ENCODE measurements at regions not wholly inside any gene's neighbourhood (a gene's known extent, or its start where the extent isn't known, plus 50 kb on each side); places are given as distances from the start of the nearest gene placed in this dataset.

DNA sequence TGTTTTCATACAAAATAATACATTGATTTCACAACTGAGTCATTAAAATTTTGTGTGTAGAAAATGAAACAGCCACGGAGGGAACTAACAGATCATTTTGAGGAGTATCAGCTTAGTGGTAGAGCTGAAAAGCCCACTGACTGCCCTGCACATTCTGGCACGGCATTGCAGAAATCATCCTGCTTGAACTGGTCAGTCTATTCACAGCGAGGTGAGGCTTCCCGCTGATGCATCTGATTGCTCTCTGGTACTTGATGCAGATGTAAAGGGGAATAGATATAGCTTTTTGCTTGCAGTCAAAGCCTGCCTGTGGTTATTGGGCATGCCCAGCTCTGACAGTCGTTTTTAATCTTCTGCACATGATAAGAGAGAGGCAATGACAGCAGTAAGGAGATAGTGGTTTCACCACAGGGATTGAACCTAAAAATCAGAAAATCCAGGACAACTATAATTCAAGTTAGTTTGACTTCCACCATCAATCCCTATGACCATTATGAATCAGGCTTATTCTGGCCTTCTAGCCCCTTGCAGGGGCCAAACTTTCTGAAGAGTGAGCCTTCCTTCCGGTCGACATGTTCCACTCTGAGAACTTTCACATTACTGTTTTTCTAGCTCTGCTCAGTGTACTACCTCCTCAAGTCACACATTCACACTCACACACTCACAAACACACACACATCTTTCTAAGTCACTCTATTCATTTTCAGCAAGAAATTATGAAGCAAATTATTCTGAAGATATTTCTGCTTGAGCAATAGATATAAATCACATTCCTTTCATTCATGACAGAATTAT lies 782.8 kb upstream of the NUDT12 start:
- TF ChIP-seq, protein P1, sequence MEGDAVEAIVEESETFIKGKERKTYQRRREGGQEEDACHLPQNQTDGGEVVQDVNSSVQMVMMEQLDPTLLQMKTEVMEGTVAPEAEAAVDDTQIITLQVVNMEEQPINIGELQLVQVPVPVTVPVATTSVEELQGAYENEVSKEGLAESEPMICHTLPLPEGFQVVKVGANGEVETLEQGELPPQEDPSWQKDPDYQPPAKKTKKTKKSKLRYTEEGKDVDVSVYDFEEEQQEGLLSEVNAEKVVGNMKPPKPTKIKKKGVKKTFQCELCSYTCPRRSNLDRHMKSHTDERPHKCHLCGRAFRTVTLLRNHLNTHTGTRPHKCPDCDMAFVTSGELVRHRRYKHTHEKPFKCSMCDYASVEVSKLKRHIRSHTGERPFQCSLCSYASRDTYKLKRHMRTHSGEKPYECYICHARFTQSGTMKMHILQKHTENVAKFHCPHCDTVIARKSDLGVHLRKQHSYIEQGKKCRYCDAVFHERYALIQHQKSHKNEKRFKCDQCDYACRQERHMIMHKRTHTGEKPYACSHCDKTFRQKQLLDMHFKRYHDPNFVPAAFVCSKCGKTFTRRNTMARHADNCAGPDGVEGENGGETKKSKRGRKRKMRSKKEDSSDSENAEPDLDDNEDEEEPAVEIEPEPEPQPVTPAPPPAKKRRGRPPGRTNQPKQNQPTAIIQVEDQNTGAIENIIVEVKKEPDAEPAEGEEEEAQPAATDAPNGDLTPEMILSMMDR (IDR thresholded peaks at IDR 0.05; ENCODE audit: control extremely low read depth, extremely low read depth): no peak
- peak in 2 of 3 donors; percentile 4 to 17 for DNase-seq
- H3K27ac ChIP-seq (ENCODE audit: low read depth in 1 of 2, low read length in 1 of 2): no peak overlapping the region
- peaks cover 0 to 7% (median 0%) of the 10 kb centered on the region in 5 donors for H3K4me1 ChIP-seq (ENCODE audit: control insufficient read depth in 5 of 5, insufficient read depth in 5 of 5, low read length in 5 of 5)
- no peak overlapping the region for H3K9ac ChIP-seq (ENCODE audit: insufficient read depth in 1 of 2, low read length in 2 of 2)
- no peaks in the 10 kb centered on the region for H3K36me3 ChIP-seq (ENCODE audit: control insufficient read depth in 4 of 4, insufficient read depth in 4 of 4, low read length in 4 of 4)
- WGBS, 2 donors: 68 to 72% methylated on average over 7 of the region's 7 CpGs
- ATAC-seq (ENCODE audit: insufficient read depth, low FRiP score): no peak
- H3K4me3 ChIP-seq: no peak overlapping the region
- H3K27me3 ChIP-seq (ENCODE audit: control insufficient read depth in 3 of 3, insufficient read depth in 3 of 3, low read length in 2 of 3): no peaks in the 10 kb centered on the region
- no peaks in the 10 kb centered on the region for H3K9me3 ChIP-seq (ENCODE audit: control insufficient read depth in 4 of 4, insufficient read depth in 3 of 4, low read length in 3 of 4)

DNA sequence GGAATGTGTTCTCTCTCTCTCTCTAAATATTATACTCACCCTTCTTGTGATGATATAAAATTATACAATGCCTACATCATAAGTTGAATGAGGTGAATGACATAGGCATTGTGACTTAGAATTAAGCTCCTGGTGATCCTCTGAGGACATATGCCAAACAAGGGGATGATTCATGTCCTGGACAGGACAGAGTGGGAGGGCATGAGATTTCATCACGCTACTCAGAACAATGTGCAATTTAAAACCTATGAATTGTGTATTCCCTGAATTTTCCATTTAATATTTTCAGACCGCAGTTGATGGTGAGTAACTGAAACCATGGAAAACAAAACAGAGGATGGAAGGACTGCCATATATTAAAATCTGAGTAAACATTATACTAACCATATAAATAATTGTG lies 782.2 kb upstream of the NUDT12 start:
- Histone ChIP-seq H3K36me3 (ENCODE audit: control insufficient read depth in 4 of 4, insufficient read depth in 4 of 4, low read length in 4 of 4) (no peaks in the 10 kb centered on the region), H3K27ac (ENCODE audit: low read depth in 1 of 2, low read length in 1 of 2) (no peak overlapping the region), H3K27me3 (ENCODE audit: control insufficient read depth in 3 of 3, insufficient read depth in 3 of 3, low read length in 2 of 3) (no peaks in the 10 kb centered on the region), H3K9ac (ENCODE audit: insufficient read depth in 1 of 2, low read length in 2 of 2) (no peak overlapping the region), H3K4me3 (no peak overlapping the region), H3K9me3 (ENCODE audit: control insufficient read depth in 4 of 4, insufficient read depth in 3 of 4, low read length in 3 of 4) (no peaks in the 10 kb centered on the region), H3K4me1 (ENCODE audit: control insufficient read depth in 5 of 5, insufficient read depth in 5 of 5, low read length in 5 of 5) (peaks cover 0 to 7% (median 0%) of the 10 kb centered on the region in 5 donors)
- TF ChIP-seq, protein P1 (IDR thresholded peaks at IDR 0.05; ENCODE audit: control extremely low read depth, extremely low read depth): no peak
- 70 to 94% methylated on average over 2 of the region's 2 CpGs for WGBS, 2 donors
- ATAC-seq (ENCODE audit: insufficient read depth, low FRiP score): no peak
- no peak for DNase-seq

DNA sequence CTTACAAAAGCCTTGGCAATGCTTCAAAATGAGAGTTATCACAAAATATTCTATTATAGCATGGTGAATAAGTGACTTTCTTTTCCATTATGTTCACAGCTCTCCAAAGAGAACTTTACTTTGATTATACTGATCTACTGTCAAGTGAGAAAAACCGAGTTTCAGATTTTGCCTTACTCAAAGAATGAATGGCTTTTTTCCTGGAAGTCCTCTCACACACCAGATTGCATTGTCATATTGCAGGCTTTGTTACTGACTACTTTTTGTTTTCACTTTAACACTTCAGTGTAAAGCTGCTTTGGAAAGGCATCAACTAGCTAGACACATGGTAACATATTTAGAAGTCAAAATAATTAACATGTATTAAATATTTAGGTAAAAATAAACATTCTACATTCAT lies 765.2 kb upstream of the NUDT12 start:
- Histone ChIP-seq H3K9me3 (ENCODE audit: control insufficient read depth in 4 of 4, insufficient read depth in 3 of 4, low read length in 3 of 4) (no peaks in the 10 kb centered on the region), H3K27ac (ENCODE audit: low read depth in 1 of 2, low read length in 1 of 2) (no peak overlapping the region), H3K27me3 (ENCODE audit: control insufficient read depth in 3 of 3, insufficient read depth in 3 of 3, low read length in 2 of 3) (no peaks in the 10 kb centered on the region), H3K4me1 (ENCODE audit: control insufficient read depth in 5 of 5, insufficient read depth in 5 of 5, low read length in 5 of 5) (no peaks in the 10 kb centered on the region), H3K9ac (ENCODE audit: insufficient read depth in 1 of 2, low read length in 2 of 2) (no peak overlapping the region), H3K36me3 (ENCODE audit: control insufficient read depth in 4 of 4, insufficient read depth in 4 of 4, low read length in 4 of 4) (no peaks in the 10 kb centered on the region), H3K4me3 (no peak overlapping the region)
- DNase-seq (peak in 2 of 3 donors; percentile 78 to 81), ATAC-seq (ENCODE audit: insufficient read depth, low FRiP score) (no peak)
- WGBS, 2 donors: 30 to 58% methylated on average over 1 of the region's 1 CpG
- TF ChIP-seq, protein P1 (IDR thresholded peaks at IDR 0.05; ENCODE audit: control extremely low read depth, extremely low read depth): no peak

DNA sequence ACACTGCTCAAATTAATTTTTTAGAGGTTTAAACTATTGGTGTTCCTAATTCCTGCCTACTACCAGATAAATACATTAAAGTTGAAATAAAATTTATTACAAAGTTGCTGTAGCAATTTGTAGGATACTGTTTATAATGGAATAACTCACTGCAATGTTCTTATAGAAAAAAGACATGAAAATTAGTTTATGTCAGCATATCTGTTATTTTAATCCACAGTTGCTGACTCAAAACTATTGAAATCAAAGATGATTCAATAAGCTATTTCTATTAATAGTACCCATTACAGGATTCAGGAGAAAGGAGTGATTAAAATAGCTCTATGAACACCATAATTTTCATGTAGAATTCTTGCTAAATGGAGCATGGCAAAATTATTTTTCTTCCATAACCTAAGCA lies 764.4 kb upstream of the NUDT12 start:
- TF ChIP-seq, protein P1 (IDR thresholded peaks at IDR 0.05; ENCODE audit: control extremely low read depth, extremely low read depth): no peak
- no peak for ATAC-seq (ENCODE audit: insufficient read depth, low FRiP score)
- DNase-seq: no peak

More for the DNA sequence above, 764.4 kb upstream of the NUDT12 start:
- Histone ChIP-seq H3K4me3 (no peak overlapping the region), H3K36me3 (ENCODE audit: control insufficient read depth in 4 of 4, insufficient read depth in 4 of 4, low read length in 4 of 4) (no peaks in the 10 kb centered on the region), H3K27me3 (ENCODE audit: control insufficient read depth in 3 of 3, insufficient read depth in 3 of 3, low read length in 2 of 3) (no peaks in the 10 kb centered on the region), H3K9me3 (ENCODE audit: control insufficient read depth in 4 of 4, insufficient read depth in 3 of 4, low read length in 3 of 4) (no peaks in the 10 kb centered on the region), H3K4me1 (ENCODE audit: control insufficient read depth in 5 of 5, insufficient read depth in 5 of 5, low read length in 5 of 5) (no peaks in the 10 kb centered on the region), H3K27ac (ENCODE audit: low read depth in 1 of 2, low read length in 1 of 2) (no peak overlapping the region), H3K9ac (ENCODE audit: insufficient read depth in 1 of 2, low read length in 2 of 2) (no peak overlapping the region)
